HL-60/S4 (cell line): ENCODE measurements at regions not wholly inside any gene's neighbourhood (a gene's known extent, or its start where the extent isn't known, plus 50 kb on each side); places are given as distances from the start of the nearest gene placed in this dataset.

Experiments used
- in situ Hi-C: fragments of 300-500 bp; cut with MboI; formaldehyde crosslinking; loops from 2 replicates; pipeline ENCODE4 v1.14.3; 2022; ENCODE audit warnings: low sequenced_read_pairs

- in situ Hi-C loops: no loop called here
Measured at GRCh38 chr2:21599417-21599816, 475.6 kb downstream of the TDRD15 start.

GRCh38 chr2:21602789-21603188 is 479.0 kb downstream of the TDRD15 start:
- in situ Hi-C loops: no loop called here

DNA sequence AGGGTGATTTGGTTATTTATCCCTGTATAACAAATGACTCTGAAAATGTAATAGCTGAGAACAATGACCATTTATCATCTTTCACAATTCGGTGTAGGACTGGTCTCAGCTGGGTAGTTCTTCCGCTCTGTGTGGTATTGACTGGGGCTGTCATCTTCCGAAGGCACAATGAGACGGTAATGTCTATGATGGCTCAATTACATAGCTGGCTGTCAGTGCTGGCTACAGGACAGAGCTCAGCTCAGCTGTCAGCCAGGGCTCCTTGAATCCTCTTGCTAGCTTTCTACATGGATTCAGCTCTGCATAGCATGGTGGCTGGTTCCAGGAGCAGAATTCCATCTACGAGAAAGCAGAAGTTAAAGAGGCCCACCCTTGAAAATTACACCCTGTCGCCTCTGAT is 483.8 kb downstream of the TDRD15 start:
- in situ Hi-C loops: no loop called here

DNA sequence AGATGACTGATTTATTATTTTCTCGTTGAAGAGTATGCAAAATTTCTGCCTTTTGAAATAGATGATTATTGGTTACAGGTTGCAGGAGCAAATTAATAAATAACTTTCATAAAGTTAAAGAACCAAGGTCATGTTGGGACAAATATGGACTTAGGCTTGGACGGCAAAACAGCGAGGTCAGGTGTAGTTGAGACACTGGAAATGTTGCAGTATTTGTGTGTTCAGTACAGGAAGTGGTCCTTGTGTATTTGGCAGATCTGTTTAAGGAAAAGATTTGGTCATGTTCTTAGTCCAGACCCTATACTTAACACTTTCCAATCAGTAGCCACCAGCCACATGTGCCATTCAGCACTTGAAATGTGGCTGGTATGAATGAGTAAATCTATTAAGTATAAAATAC is 486.5 kb downstream of the TDRD15 start:
- in situ Hi-C loops: no loop called here

- in situ Hi-C loops: no loop called here
Measured at GRCh38 chr2:21617885-21618434, 494.2 kb downstream of the TDRD15 start.

DNA sequence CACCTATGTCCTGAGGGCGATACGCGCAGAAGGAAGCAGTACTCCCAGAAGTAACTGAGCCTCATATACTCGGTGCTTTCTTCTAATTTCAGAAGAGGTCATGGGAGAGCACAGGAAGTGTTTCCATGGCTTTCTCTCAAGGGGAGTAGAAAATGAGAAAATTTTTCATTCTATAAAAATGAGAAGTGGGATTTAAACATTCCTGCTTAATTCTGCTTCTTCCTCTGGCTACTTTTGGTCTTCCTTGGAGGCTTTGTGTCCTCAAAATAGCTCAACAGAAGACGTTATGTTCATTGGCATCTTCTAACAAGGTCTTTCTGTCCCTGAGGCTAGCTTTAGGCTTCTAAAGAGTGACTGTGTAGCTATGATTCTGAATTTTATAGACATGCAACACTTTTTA is 497.0 kb downstream of the TDRD15 start:
- in situ Hi-C loops: no loop called here

DNA sequence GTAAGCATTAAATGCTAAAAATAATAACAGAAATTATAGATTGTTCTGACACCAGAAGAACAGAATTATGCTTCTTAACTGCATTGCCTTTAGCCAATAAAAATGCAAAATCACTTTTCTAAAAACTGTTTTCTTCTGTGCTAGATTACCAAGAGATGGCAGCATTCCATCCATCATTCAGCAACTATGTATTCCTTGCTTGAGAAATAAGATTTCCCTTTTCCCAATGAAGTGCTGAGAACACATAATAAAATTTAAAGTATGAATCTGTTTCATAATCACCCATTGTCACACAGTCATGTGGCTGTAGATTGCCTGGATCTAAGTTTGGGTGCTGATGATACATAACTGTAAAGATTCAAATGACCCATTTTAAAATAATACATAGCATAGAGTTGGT is 504.2 kb downstream of the TDRD15 start:
- in situ Hi-C loops: no loop called here

DNA sequence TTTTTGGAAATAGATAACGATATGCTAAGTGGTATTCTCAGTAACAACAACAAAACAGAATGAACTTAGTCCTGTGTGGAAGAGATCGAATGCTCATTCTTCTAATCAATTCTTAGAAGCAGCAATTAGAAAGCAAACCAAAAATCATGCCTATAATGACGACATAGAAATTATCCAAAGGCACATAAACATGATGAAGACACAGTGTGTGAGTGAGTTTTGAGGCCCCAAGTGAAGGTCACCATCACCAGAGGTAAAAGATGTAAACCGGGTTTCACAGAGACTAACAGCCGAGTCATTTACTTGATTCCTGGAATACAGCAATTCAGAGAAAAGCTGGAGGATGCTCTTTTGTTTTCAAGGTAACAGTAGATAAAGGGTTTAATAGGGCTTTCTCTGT is 509.2 kb downstream of the TDRD15 start:
- in situ Hi-C loops: no loop called here

DNA sequence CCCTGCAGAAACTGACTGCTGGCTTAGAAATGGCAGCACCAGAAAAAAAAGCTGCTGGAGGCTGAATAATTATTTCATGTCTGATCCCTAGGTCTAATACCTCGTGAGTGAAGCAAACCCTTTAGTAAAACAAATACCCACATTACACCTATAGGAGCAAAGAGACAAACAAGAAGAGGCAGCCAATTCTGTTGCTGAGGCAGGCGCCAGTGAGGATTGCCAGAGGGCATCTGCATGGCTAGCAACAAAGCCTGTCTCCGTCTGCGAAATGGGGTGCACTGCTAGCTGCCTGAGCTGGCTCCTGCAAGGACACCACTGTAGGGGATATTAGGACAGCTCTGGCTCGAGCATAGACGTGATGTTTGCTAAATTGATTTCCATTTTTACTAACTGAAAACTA is 509.7 kb downstream of the TDRD15 start:
- in situ Hi-C loops: no loop called here

DNA sequence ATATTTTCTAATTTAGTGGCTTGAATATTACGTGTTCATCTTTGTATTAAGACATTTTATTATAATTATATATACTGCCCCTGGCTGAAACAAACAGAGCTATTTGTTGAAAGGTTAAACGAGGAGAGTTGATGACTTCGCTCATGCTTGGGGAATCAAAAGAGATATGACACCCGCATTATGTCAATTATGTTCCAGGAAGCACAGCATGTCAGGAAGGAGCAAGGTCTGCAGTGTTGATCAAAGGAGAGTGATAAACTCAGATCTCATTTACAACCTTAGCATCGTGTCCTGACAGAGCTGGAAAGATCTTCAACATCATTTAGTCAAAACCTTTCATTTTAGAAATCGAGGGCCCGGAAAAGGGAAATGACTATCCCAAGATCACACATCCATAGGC is 510.1 kb downstream of the TDRD15 start:
- in situ Hi-C loops: no loop called here

DNA sequence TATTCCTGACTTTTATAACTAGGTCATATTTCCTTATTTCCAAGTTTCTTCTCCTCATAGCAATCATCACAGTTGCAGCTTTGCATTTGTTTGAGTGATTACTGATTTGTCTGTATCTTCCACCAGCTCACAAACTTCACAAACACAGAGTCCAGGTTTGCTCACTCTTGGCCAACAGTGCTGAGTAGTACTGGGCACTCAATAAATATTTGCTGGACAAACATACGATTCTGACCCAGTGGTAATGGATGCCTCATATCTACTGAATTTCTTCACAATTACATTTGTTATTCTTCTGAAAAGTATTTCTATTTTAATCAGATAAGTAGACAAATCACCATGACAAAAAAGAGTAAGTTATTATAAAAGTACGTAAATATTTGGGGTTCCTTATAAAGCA is 516.3 kb downstream of the TDRD15 start:
- in situ Hi-C loops: no loop called here

- in situ Hi-C loops: no loop called here
Measured at GRCh38 chr2:21642647-21643046, 518.9 kb downstream of the TDRD15 start.

DNA sequence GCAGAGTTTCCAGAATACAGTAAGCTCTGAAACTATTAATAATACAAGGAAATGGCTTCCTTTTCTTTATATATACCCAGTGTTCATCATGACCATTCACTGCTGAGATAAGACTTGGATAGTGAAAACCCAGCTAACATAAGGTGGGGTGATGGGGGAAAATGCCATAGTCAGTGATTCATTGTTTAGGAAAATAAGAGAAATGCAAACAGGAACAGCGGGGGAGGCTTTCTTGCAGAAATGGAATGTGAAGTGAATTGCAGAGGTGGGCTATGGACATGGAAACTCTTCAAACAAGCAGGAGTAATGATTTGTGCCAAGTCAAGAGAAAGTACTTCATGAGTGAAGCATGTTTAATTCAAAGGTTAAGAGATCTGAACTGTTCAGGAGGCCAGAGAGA is 519.4 kb downstream of the TDRD15 start:
- in situ Hi-C loops: no loop called here

GRCh38 chr2:21644266-21644665 is 520.5 kb downstream of the TDRD15 start:
- in situ Hi-C loops: no loop called here

GRCh38 chr2:21646345-21646744 is 522.6 kb downstream of the TDRD15 start:
- in situ Hi-C loops: no loop called here

- in situ Hi-C loops: no loop called here
Measured at GRCh38 chr2:21650569-21650968, 526.8 kb downstream of the TDRD15 start.

DNA sequence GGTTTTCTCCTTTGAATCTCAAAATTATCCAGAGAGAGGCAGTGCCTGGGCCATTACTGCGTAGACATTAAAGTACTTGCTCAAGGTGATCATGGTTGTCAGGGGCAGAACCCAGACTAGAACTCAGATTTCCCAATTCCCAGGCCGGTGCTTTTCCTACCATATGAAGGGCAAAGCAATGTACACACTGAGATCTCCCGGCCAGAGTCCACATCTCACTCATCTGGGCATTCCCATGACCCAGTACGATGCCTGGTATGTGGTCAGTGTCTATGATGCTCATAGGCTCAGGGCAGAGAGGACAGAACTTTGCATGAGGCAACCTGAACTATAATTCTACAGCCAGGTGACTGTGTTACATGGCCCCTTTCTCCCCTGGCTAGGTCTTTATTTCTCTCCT is 531.4 kb downstream of the TDRD15 start:
- in situ Hi-C loops: no loop called here

GRCh38 chr2:21656330-21657075 is 532.7 kb downstream of the TDRD15 start:
- in situ Hi-C loops: no loop called here

DNA sequence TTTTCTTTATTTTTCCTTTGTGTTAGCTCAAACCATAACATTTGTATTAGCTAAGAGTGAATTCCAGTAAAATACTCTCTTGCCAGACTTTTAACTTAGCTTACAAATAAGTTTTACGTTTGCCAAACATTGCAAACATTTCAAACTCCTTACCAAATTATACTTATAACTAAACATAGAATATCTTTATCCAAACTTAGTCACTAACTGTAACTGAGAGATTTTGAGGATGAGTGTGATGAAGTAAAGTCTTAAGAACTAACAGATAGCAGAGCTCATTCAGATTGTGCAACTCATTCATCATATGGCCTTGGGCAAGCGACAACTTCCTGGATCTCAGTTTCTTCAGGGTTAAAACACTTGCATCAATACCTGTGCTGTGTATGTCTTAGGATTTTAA is 533.7 kb downstream of the TDRD15 start:
- in situ Hi-C loops: no loop called here

DNA sequence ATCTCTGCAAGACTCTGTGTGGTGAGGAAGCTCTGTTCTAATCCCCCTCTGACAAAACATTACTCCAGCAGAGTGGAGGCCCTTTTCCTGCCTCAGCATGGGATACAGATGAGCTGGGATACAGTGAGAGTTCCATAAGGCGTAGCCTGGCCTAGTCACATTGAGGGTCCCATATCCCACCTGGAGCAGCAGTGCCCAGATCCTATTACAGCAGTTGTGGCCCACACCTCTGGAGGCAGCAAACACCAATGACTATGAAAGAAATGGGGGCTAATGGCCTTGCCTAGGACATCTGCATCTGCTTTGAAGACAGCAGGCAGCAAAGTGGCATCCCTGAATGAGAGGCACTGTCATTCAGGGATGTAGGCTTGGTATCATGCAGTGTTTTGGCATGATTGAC is 534.5 kb downstream of the TDRD15 start:
- in situ Hi-C loops: no loop called here

DNA sequence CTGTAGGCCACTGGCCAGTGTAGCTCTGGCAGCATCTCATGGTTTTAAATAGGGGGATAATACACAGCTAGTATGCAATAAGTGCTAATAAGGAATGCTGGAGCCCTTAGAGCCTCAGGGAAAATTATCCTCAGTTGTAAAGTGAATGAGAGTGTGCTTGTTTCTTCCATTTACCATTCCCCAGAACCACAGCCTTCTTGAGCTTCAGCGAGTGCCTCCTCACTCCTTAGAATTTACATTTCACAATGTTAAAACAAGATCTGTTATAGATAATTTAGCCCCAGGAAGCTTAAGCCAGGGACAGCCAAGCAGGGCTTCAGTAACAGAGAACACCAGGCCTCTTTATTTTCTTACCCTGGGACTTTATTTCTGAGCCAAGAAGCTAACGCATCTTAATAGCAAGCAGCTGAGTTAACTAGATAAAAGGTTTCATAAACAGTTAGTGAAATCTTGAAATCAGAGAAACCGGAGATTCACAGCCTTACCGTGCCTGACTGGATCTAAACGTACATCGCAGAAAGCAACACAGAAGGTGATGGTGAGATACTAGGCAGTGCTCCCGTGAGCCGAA is 535.2 kb downstream of the TDRD15 start:
- in situ Hi-C loops: no loop called here

- in situ Hi-C loops: no loop called here
Measured at GRCh38 chr2:21664083-21664482, 540.3 kb downstream of the TDRD15 start.

DNA sequence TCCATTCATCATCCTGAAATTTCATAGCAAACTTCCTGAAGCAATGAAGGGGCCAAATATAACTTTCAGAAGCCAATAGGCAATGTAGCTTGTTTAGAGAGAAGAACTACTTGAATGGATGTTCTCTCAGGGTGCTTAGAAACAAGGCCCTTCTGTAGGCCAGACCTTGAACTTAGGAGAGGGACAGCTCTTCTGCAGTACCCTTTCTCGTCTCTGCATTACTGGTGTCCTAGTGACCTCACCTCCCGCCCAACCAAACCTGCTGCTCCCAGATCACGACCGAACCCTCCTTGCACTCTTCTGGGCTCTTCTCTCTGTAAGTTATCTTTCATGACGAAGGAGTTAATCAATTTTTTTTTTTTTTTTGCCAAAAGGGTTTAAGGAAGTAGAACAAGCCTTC is 543.9 kb downstream of the TDRD15 start:
- in situ Hi-C loops: no loop called here
